NCI-H1436 (cell line): ENCODE measurements at regions not wholly inside any gene's neighbourhood (a gene's known extent, or its start where the extent isn't known, plus 50 kb on each side); places are given as distances from the start of the nearest gene placed in this dataset.

Experiments used
- DNase-seq: peaks from one replicate; lab custom pipeline; 2025; lab: John Stamatoyannopoulos, UW

DNA sequence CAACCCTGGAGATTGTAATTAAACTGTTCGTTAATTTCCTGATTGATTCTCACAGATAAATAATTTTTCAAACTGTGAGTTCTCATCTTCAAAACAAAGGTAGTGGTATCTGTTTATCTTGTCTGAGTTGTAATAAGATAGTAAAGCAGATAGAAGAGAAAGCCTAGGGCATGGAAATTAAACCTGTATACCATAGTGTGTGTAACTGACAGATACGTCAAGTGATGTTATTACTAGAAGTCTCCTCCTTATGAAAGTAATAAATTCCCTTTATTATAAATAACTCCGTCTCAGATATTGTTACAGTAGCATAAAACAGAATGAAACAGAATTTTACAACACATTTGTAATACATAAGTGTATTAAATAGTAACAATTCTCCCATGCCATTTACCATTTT, 1065.1 kb downstream of the SLITRK1 start:
- DNase-seq: no peak

DNA sequence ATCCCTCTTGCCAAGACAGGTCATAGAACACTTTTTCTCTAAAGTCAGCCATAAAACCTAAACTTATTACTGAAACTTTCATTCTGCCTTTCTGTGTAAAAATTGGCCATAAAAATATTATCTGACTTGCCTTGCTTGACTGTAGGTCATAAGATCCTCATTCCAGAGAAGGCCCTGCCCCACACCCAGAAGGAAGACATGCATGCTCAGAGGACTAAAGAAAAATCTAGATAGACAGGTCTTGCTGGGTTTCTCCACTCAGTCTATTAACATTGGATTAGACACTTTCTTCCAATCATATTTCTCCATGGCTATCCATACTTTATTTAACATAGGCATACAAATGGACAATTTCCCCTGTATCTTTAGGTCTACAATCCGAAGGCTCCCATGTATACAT, 1066.5 kb downstream of the SLITRK1 start:
- no peak for DNase-seq

DNA sequence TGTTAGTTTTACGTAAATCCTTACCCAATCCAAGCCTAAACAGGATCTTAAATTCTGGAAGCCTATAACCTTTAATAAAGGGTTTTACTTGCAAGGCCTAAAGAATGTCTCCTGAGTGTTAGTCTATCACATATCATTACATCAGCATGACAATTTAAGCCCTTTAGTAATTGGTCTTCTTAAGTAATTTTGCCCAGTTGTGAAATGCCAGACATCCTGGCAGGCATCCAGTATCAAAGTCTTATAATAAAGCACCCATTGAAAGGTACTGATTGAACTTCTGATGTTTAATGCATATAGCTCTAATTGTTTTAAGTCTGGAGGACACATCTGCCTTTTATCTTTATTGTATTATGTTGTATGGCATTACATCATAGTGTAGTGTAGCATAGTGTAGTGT, 1078.9 kb downstream of the SLITRK1 start:
- DNase-seq: peak; percentile 8

DNA sequence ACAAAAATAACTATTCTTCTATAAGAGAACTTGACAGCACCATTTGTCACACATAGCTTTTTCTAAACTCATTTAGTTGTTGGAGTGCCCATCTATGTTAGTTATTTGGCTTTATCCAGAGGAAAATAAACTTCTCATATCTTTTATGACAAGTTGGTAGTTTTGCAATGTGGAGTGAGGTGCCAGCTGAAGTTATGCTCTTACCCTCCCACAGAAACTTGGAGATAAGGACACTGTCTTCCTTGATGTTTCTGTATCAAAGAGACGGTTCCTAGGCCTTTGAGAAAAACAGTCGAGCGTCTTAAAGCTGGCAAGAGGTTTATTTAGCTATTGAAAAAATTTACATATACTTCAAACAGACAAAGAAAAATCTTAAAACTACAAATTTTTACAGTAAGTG, 1079.7 kb downstream of the SLITRK1 start:
- no peak for DNase-seq

- DNase-seq: no peak
Measured at GRCh38 chr13:82800391-82800790, 1081.9 kb downstream of the SLITRK1 start.

DNA sequence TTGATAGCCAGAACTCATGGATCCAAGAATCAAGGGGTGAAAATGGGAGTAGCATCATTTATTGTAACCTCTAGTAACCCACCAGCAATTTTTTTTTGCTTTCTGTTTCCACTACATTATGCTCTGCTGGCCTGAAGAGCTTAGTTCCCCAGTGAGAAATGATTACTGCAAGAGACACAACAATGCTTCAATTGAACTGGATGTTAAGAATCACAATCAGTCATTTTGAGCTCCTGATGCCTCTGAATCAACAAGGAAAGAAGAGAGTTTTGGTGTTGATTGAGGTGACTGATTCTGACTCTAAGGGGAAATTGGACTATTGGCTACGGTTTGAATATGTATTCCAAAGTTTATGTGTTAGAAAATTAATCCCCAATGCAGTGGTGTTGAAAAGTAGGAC, 1084.4 kb downstream of the SLITRK1 start:
- DNase-seq: no peak

- peak; percentile 20 for DNase-seq
Measured at GRCh38 chr13:82791035-82791434, 1091.2 kb downstream of the SLITRK1 start.

DNA sequence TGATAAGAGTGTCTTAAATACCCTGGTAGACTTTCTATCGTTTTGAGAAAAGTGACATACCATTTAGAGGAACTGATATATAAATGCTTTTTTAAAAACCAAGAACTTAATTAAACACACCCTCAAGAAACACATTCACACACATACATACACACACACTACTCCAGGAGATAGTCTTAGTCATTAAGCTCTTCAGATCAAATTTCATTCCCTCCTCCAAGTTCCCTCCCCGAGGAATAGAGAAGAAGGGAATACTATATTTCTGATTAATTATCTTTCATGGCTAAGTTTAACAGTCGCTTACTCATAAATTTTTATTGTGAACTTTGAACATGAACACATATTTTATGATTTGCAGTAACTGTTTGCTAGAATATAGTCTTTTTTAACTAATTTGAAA, 1109.5 kb downstream of the SLITRK1 start:
- no peak for DNase-seq

GRCh38 chr13:82766732-82767321, 1115.4 kb downstream of the SLITRK1 start:
- DNase-seq: no peak

DNA sequence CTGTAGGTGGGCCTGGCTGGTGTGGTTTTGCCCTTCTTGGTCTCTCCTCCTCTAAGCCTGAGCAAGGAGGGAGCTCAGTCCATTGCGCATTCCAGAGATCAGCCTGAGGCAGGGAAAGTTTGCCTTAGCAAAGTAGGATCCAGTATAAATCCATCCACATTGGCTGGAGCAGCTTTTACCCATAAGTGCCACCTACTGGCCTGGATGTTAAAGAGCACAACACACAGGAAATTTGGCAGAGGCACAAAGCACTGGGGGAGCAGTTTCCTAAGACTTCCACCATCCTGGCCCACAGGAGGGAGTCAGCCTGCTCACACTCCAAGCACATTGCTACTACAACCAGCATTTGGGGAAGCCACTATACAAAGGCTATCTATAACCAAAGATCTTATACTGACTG, 1124.2 kb downstream of the SLITRK1 start:
- no peak for DNase-seq

- DNase-seq: no peak
Measured at GRCh38 chr13:82751206-82751605, 1131.1 kb downstream of the SLITRK1 start.

- no peak for DNase-seq
Measured at GRCh38 chr13:82749551-82749950, 1132.7 kb downstream of the SLITRK1 start.

DNA sequence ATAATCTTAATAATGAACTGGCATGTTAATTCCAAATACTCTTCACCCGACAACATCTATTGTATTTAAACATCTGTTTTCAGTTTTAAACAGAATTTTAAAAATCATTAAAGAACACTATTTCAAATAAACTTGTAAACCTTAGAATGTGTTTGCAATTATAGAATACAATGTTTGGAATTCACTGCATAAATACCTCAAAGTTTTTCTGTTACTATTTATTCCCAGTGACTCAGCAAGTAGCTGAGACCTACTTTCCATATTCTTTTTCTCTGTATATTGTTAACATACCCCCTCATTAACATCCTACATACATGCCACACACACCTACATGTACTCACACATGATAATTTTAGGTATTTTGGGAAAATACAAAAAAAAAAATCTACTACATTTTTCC, 1134.3 kb downstream of the SLITRK1 start:
- no peak for DNase-seq

GRCh38 chr13:82747291-82747690, 1135.0 kb downstream of the SLITRK1 start:
- DNase-seq: no peak

DNA sequence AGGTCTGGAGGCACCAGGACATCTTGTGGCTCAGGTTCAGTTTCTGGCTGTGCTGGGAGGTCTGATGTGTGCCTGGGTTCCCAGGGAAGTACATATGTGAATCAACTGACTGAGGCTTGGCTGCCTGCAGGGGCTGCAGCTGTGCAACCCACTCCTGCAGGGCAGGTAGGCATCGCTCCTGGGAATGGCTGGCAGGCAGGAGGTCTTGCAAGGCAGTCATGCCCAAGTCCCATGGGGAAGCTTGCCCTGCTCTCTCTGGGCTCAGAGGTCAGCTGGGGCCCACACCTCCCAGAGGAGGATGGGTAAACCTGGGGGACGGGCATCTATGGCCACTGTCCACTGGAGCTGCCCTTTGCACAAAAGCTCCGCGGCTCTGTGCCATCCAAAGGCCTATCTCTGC, 1141.8 kb downstream of the SLITRK1 start:
- DNase-seq: no peak

DNA sequence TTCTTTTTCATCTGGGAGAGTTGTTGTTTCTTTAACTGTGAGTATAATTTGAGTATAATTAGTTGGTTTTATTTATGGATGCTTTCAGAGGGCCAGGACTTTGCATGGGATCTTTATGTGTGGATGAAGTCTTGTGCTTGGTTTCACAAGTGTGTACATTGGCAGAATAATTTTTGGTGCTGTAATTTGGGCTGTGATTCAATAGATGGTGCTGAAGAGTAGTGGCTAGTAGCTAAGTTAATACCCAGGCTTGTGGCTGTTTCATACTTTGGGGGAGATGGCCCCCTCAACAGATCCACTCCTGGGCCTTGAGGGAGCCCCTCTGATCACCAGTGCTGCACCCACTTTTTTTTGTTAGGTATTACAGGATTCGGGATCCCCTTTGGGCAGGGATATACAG, 1142.4 kb downstream of the SLITRK1 start:
- DNase-seq: no peak

DNA sequence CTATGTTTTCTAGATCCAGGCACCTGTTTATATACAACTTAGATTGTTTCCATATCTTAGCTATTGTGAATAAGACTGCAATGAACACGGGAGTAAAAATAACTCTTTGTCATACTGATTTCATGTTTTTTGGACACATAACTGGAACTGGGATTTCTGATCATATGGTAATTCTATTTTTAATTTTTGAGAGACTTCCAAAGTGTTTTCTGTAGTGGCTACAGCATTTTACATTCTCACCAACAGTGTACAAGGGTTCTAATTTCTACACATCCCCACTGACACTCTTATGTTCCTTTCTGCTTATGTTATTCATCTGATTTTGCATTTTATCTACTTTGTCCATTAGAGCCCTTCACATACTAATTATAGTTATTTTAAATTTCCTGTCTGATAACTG, 1152.9 kb downstream of the SLITRK1 start:
- DNase-seq: no peak

GRCh38 chr13:82720986-82721385, 1161.3 kb downstream of the SLITRK1 start:
- DNase-seq: no peak

GRCh38 chr13:82719987-82720386, 1162.3 kb downstream of the SLITRK1 start:
- no peak for DNase-seq

DNA sequence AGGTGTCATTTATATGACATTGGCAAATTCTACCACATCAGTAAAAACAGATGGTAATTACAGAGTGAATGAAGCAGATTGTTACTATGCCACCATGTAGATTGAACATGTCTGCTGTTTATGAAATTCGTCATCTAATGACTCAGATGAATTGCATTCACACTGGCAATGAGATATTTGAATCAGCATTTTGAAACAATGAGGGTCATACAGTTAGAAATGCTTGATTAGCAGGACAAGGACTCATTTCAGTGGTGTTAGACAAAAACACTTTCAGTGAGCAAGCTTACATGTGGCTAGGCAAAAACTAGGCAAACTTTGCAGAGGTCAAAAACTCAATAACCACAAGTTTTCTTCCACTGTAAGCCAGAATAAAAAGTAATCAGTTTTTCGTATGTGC, 1165.0 kb downstream of the SLITRK1 start:
- DNase-seq: no peak

GRCh38 chr13:82713687-82714405, 1168.4 kb downstream of the SLITRK1 start:
- no peak for DNase-seq

DNA sequence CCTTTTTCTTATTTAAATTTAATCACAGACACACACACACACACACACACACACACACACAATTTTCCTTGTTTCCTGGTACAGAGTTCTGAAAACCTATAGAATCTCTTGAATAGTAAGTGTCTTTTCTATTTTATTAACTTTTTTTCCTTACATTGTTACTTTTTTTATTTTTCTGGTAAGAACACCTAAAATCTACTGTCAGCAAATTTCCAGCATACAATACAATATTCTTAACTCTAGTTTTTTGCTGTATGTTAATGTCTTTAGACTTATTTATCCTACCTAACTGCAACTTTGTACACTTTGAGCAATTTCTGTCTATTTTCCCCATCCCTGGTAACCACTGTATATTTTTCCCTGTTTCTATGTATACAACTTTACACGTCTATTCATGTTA, 1179.8 kb downstream of the SLITRK1 start:
- DNase-seq: no peak

GRCh38 chr13:82701020-82701419, 1181.3 kb downstream of the SLITRK1 start:
- DNase-seq: no peak

GRCh38 chr13:82698941-82699340, 1183.3 kb downstream of the SLITRK1 start:
- no peak for DNase-seq
